SK-N-MC (cell line): ENCODE measurements at regions not wholly inside any gene's neighbourhood (a gene's known extent, or its start where the extent isn't known, plus 50 kb on each side); places are given as distances from the start of the nearest gene placed in this dataset.

Experiments
- EZH2 ChIP-seq: fragments of 200-600 bp; sonication (generic); IDR thresholded peaks from one replicate; pipeline ENCODE4 v1.6.1; 2017; ENCODE audit warnings: antibody characterized with exemption
- FOXP2 ChIP-seq: optimal IDR thresholded peaks from 2 replicates; pipeline ENCODE3; 2011; ENCODE audit warnings: mild to moderate bottlenecking, moderate library complexity; ENCODE audit not compliant: insufficient read depth; ENCODE audit errors: extremely low read length, control extremely low read depth
- POLR2AphosphoS5 ChIP-seq: IDR thresholded peaks from 2 replicates; pipeline ENCODE4 v1.6.1; 2012; ENCODE audit warnings: mild to moderate bottlenecking, low read depth, low read length, borderline replicate concordance

GRCh38 chr15:44861439-44861910 is 95.0 kb upstream of the TERB2 start:
- no peak for TF ChIP-seq FOXP2
- no peak for TF ChIP-seq POLR2AphosphoS5
- no peak for TF ChIP-seq EZH2
